GM23338 (cell line): ENCODE measurements at regions not wholly inside any gene's neighbourhood (a gene's known extent, or its start where the extent isn't known, plus 50 kb on each side); places are given as distances from the start of the nearest gene placed in this dataset.

Experiments
- ATAC-seq: fragments of 200-7000 bp; cut with Tn5 transposase; 3 replicates; pipeline ENCODE4 v1.9.1; 2020
- DNase-seq: peaks from one replicate; pipeline ENCODE4 v3.0.0-alpha.2; 2015; ENCODE audit warnings: low spot score
- H2AFZ ChIP-seq: fragments of 200-600 bp; sonication (generic); 2 replicates; pipeline ENCODE4 v1.8.0; 2016; ENCODE audit warnings: antibody characterized with exemption, mild to moderate bottlenecking, moderate library complexity
- H3F3A ChIP-seq: fragments of 200-600 bp; sonication (generic); replicated peaks from 2 replicates; pipeline ENCODE4 v1.8.0; 2017; ENCODE audit warnings: antibody characterized with exemption, mixed run types, low read depth
- H3K27ac ChIP-seq: fragments of 200-600 bp; sonication (generic); 2 replicates; pipeline ENCODE4 v1.6.1; 2016; ENCODE audit warnings: low read depth
- H3K27me3 ChIP-seq: fragments of 200-600 bp; sonication (generic); 2 replicates; pipeline ENCODE4 v1.8.0; 2016; ENCODE audit warnings: mild to moderate bottlenecking, mixed run types, moderate library complexity; ENCODE audit not compliant: insufficient read depth
- H3K36me3 ChIP-seq: fragments of 200-600 bp; sonication (generic); 2 replicates; pipeline ENCODE4 v1.8.0; 2016; ENCODE audit warnings: mild to moderate bottlenecking; ENCODE audit not compliant: insufficient read depth
- H3K4me1 ChIP-seq: fragments of 200-600 bp; sonication (generic); 2 replicates; pipeline ENCODE4 v1.8.0; 2016; ENCODE audit warnings: mild to moderate bottlenecking, moderate library complexity; ENCODE audit not compliant: insufficient read depth
- H3K4me2 ChIP-seq: fragments of 200-600 bp; sonication (generic); 2 replicates; pipeline ENCODE4 v1.7.1; 2017; ENCODE audit warnings: mixed run types
- H3K4me3 ChIP-seq: fragments of 200-600 bp; sonication (generic); 2 replicates; pipeline ENCODE4 v1.6.1; 2016; ENCODE audit warnings: mixed run types
- H3K79me2 ChIP-seq: fragments of 200-600 bp; sonication (generic); replicated peaks from 2 replicates; pipeline ENCODE4 v1.8.0; 2017; ENCODE audit warnings: mild to moderate bottlenecking; ENCODE audit not compliant: insufficient read depth
- H3K9me2 ChIP-seq: fragments of 200-600 bp; sonication (generic); 2 replicates; pipeline ENCODE4 v1.8.0; 2017; ENCODE audit not compliant: insufficient read depth
- H4K20me1 ChIP-seq: fragments of 200-600 bp; sonication (generic); replicated peaks from 2 replicates; pipeline ENCODE4 v1.8.0; 2017; ENCODE audit warnings: mild to moderate bottlenecking; ENCODE audit not compliant: insufficient read depth
- H3K27ac Mint-ChIP-seq: 2 replicates; pipeline ENCODE4 v1.8.0; 2020; ENCODE audit warnings: inconsistent platforms, mild to moderate bottlenecking, moderate library complexity, mixed read lengths
- H3K27me3 Mint-ChIP-seq: 3 replicates; pipeline ENCODE4 v1.8.0; 2022; ENCODE audit warnings: low read depth, mild to moderate bottlenecking, moderate library complexity, mixed read lengths, inconsistent platforms; ENCODE audit not compliant: insufficient read depth, poor library complexity
- H3K36me3 Mint-ChIP-seq: 3 replicates; pipeline ENCODE4 v1.8.0; 2021; ENCODE audit warnings: low read depth, mild to moderate bottlenecking, inconsistent platforms, moderate library complexity, mixed read lengths
- H3K4me1 Mint-ChIP-seq: 3 replicates; pipeline ENCODE4 v1.8.0; 2020; ENCODE audit warnings: mild to moderate bottlenecking, inconsistent platforms, mixed read lengths
- H3K4me3 Mint-ChIP-seq: 3 replicates; pipeline ENCODE4 v1.8.0; 2021; ENCODE audit warnings: moderate library complexity, mild to moderate bottlenecking, inconsistent platforms, mixed read lengths
- H3K9me3 Mint-ChIP-seq: 3 replicates; pipeline ENCODE4 v1.8.0; 2020; ENCODE audit warnings: moderate library complexity, mild to moderate bottlenecking, inconsistent platforms, mixed read lengths
- CREB1 ChIP-seq: fragments of 250-450 bp; sonication (Bioruptor Pico); IDR thresholded peaks from 2 replicates; pipeline ENCODE4 v1.5.0; 2020; ENCODE audit warnings: low read depth, mild to moderate bottlenecking, moderate library complexity
- EZH2 ChIP-seq: fragments of 200-600 bp; sonication (generic); IDR thresholded peaks from one replicate; pipeline ENCODE4 v1.8.0; 2017; ENCODE audit warnings: antibody characterized with exemption, mild to moderate bottlenecking, low read depth; ENCODE audit not compliant: unreplicated experiment
- EZH2phosphoT487 ChIP-seq: fragments of 200-600 bp; sonication (generic); IDR thresholded peaks from one replicate; pipeline ENCODE4 v1.8.1; 2018; ENCODE audit warnings: antibody characterized with exemption; ENCODE audit not compliant: unreplicated experiment
- NANOG ChIP-seq: IDR thresholded peaks from 2 replicates; pipeline ENCODE4 v1.6.1; 2016; ENCODE audit warnings: antibody characterized with exemption, borderline replicate concordance
- ZNF114 ChIP-seq: fragments of 250-450 bp; sonication (Bioruptor Pico); IDR thresholded peaks from 2 replicates; pipeline ENCODE4 v1.5.0; 2020; ENCODE audit warnings: mild to moderate bottlenecking, moderate library complexity
- ZNF331 ChIP-seq: fragments of 250-450 bp; sonication (Bioruptor Pico); IDR thresholded peaks from 2 replicates; pipeline ENCODE4 v1.5.0; 2020; ENCODE audit warnings: low read depth, mild to moderate bottlenecking, moderate library complexity
- TF ChIP-seq, protein P1 (sequence below), 2 experiments: fragments of 200-600 bp in 1 of 2; sonication (generic) in 1 of 2; conservative IDR thresholded peaks; 2 replicates each; pipeline versions ENCODE4 v1.5.1 to v1.6.1; 2016 to 2017; ENCODE audit warnings: antibody characterized with exemption in 2 of 2, low read depth in 2 of 2, mild to moderate bottlenecking in 2 of 2, moderate library complexity in 1 of 2
- TF ChIP-seq, protein P2 (sequence below): IDR thresholded peaks from one replicate; pipeline ENCODE4 v1.6.1; 2018; ENCODE audit warnings: antibody characterized with exemption; ENCODE audit not compliant: unreplicated experiment
- TF ChIP-seq, protein P3 (sequence below): fragments of 250-450 bp; sonication (Bioruptor Pico); IDR thresholded peaks from 2 replicates; pipeline ENCODE4 v1.5.0; 2020; ENCODE audit warnings: mild to moderate bottlenecking, moderate library complexity

DNA sequence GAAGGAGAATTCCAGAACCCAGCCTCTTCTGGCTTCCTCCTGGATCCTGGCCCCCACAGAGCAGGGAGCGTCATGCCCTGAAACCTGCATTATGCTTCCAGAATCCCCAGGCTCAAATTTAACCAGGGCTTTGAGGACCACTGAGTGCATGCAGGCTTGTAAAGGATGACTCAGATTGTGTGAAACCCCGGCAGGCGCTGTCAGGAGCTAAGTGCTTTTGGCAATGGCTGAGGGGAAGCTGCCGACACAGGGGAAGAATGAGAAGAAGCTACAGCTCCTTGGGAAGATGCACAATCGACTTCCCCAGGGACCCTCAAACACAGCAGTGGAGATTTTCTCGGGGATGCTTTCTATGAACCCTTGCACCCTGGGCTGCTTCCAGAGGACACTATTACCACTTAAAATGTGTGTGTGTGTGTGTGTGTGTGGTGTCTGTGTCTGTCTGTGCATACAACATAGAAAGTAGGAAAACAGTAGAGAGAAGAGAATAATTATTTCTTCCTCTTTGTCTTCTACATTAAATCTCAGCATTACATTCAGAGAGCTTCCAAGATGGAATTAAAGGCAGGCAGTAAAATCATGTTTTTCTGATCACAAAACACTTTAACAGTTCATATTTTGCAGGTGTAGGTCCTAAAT, 183.5 kb upstream of the INHBA start (continued):
- TF ChIP-seq, protein P1, sequence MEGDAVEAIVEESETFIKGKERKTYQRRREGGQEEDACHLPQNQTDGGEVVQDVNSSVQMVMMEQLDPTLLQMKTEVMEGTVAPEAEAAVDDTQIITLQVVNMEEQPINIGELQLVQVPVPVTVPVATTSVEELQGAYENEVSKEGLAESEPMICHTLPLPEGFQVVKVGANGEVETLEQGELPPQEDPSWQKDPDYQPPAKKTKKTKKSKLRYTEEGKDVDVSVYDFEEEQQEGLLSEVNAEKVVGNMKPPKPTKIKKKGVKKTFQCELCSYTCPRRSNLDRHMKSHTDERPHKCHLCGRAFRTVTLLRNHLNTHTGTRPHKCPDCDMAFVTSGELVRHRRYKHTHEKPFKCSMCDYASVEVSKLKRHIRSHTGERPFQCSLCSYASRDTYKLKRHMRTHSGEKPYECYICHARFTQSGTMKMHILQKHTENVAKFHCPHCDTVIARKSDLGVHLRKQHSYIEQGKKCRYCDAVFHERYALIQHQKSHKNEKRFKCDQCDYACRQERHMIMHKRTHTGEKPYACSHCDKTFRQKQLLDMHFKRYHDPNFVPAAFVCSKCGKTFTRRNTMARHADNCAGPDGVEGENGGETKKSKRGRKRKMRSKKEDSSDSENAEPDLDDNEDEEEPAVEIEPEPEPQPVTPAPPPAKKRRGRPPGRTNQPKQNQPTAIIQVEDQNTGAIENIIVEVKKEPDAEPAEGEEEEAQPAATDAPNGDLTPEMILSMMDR (conservative IDR thresholded peaks at IDR 0.05; ENCODE audit: low read depth in 2 of 2), result no peak
- TF ChIP-seq, protein P2, sequence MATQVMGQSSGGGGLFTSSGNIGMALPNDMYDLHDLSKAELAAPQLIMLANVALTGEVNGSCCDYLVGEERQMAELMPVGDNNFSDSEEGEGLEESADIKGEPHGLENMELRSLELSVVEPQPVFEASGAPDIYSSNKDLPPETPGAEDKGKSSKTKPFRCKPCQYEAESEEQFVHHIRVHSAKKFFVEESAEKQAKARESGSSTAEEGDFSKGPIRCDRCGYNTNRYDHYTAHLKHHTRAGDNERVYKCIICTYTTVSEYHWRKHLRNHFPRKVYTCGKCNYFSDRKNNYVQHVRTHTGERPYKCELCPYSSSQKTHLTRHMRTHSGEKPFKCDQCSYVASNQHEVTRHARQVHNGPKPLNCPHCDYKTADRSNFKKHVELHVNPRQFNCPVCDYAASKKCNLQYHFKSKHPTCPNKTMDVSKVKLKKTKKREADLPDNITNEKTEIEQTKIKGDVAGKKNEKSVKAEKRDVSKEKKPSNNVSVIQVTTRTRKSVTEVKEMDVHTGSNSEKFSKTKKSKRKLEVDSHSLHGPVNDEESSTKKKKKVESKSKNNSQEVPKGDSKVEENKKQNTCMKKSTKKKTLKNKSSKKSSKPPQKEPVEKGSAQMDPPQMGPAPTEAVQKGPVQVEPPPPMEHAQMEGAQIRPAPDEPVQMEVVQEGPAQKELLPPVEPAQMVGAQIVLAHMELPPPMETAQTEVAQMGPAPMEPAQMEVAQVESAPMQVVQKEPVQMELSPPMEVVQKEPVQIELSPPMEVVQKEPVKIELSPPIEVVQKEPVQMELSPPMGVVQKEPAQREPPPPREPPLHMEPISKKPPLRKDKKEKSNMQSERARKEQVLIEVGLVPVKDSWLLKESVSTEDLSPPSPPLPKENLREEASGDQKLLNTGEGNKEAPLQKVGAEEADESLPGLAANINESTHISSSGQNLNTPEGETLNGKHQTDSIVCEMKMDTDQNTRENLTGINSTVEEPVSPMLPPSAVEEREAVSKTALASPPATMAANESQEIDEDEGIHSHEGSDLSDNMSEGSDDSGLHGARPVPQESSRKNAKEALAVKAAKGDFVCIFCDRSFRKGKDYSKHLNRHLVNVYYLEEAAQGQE, result no peak

DNA sequence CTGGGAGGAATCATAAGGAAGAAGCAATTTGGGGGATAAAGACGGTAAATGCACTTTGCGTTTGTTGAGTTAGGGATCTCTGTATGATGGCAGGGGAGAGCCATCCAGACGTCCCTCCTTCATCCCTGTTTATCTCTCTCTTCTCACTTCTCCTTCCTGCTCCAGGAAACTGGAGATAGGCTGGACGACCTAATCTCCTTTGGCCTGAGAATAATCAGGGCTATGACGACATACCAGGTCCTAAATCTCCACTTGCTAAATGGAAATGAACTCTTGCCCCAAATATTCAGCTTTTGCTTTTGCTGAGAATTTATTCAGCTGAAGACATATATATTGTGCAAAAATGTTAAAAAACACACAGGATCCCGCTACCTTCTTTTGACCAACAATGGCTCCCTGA, 182.9 kb upstream of the INHBA start:
- Histone ChIP-seq H3F3A (no peaks in the 10 kb centered on the region), H3K4me3 (no peak overlapping the region), H3K9me2 (no peaks in the 10 kb centered on the region; the same call in 1 of the 2 replicates), H3K36me3 (no peaks in the 10 kb centered on the region; the same call in 1 of the 2 replicates), H4K20me1 (no peaks in the 10 kb centered on the region), H3K79me2 (no peaks in the 10 kb centered on the region), H3K27ac (no peak overlapping the region), H3K27me3 (no peaks in the 10 kb centered on the region), H2AFZ (no peak overlapping the region), H3K4me2 (no peak overlapping the region), H3K4me1 (no peaks in the 10 kb centered on the region)
- H3K36me3 Mint-ChIP-seq, result no peaks in the 10 kb centered on the region
- H3K9me3 Mint-ChIP-seq, result no peaks in the 10 kb centered on the region
- ATAC-seq (no peak), DNase-seq (no peak)
- no peak overlapping the region for H3K27ac Mint-ChIP-seq
- peaks cover 9% of the 10 kb centered on the region for H3K4me1 Mint-ChIP-seq
- peaks cover 2% of the 10 kb centered on the region for H3K27me3 Mint-ChIP-seq
- no peak overlapping the region for H3K4me3 Mint-ChIP-seq
- TF ChIP-seq ZNF114 (no peak), NANOG (no peak), CREB1 (CRISPR knock-in tag) (no peak), ZNF331 (CRISPR knock-in tag) (no peak), EZH2phosphoT487 (no peak), EZH2 (no peak)
- TF ChIP-seq, protein P3, sequence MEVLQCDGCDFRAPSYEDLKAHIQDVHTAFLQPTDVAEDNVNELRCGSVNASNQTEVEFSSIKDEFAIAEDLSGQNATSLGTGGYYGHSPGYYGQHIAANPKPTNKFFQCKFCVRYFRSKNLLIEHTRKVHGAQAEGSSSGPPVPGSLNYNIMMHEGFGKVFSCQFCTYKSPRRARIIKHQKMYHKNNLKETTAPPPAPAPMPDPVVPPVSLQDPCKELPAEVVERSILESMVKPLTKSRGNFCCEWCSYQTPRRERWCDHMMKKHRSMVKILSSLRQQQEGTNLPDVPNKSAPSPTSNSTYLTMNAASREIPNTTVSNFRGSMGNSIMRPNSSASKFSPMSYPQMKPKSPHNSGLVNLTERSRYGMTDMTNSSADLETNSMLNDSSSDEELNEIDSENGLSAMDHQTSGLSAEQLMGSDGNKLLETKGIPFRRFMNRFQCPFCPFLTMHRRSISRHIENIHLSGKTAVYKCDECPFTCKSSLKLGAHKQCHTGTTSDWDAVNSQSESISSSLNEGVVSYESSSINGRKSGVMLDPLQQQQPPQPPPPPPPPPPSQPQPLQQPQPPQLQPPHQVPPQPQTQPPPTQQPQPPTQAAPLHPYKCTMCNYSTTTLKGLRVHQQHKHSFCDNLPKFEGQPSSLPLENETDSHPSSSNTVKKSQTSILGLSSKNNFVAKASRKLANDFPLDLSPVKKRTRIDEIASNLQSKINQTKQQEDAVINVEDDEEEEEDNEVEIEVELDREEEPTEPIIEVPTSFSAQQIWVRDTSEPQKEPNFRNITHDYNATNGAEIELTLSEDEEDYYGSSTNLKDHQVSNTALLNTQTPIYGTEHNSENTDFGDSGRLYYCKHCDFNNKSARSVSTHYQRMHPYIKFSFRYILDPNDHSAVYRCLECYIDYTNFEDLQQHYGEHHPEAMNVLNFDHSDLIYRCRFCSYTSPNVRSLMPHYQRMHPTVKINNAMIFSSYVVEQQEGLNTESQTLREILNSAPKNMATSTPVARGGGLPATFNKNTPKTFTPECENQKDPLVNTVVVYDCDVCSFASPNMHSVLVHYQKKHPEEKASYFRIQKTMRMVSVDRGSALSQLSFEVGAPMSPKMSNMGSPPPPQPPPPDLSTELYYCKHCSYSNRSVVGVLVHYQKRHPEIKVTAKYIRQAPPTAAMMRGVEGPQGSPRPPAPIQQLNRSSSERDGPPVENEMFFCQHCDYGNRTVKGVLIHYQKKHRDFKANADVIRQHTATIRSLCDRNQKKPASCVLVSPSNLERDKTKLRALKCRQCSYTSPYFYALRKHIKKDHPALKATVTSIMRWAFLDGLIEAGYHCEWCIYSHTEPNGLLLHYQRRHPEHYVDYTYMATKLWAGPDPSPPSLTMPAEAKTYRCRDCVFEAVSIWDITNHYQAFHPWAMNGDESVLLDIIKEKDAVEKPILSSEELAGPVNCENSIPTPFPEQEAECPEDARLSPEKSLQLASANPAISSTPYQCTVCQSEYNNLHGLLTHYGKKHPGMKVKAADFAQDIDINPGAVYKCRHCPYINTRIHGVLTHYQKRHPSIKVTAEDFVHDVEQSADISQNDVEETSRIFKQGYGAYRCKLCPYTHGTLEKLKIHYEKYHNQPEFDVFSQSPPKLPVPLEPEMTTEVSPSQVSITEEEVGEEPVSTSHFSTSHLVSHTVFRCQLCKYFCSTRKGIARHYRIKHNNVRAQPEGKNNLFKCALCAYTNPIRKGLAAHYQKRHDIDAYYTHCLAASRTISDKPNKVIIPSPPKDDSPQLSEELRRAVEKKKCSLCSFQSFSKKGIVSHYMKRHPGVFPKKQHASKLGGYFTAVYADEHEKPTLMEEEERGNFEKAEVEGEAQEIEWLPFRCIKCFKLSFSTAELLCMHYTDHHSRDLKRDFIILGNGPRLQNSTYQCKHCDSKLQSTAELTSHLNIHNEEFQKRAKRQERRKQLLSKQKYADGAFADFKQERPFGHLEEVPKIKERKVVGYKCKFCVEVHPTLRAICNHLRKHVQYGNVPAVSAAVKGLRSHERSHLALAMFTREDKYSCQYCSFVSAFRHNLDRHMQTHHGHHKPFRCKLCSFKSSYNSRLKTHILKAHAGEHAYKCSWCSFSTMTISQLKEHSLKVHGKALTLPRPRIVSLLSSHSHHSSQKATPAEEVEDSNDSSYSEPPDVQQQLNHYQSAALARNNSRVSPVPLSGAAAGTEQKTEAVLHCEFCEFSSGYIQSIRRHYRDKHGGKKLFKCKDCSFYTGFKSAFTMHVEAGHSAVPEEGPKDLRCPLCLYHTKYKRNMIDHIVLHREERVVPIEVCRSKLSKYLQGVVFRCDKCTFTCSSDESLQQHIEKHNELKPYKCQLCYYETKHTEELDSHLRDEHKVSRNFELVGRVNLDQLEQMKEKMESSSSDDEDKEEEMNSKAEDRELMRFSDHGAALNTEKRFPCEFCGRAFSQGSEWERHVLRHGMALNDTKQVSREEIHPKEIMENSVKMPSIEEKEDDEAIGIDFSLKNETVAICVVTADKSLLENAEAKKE (CRISPR knock-in tag), result no peak
- TF ChIP-seq, protein P2, result no peak
